MM.1S (cell line): ENCODE measurements at regions not wholly inside any gene's neighbourhood (a gene's known extent, or its start where the extent isn't known, plus 50 kb on each side); places are given as distances from the start of the nearest gene placed in this dataset.

Source experiments
- EZH2 ChIP-seq: fragments of 300-600 bp; sonication (generic); optimal IDR thresholded peaks from 2 replicates; pipeline ENCODE3; 2017; ENCODE audit warnings: low read depth, mild to moderate bottlenecking, antibody characterized with exemption, low read length, mixed read lengths
- EZH2phosphoT487 ChIP-seq: fragments of 300-600 bp; sonication (generic); IDR thresholded peaks from 2 replicates; pipeline ENCODE4 v1.6.1; 2018; ENCODE audit warnings: antibody characterized with exemption, low read length
- TF ChIP-seq, protein P1 (sequence below): fragments of 300-600 bp; sonication (generic); IDR thresholded peaks from 2 replicates; pipeline ENCODE4 v1.5.1; 2016; ENCODE audit warnings: antibody characterized with exemption, low read length, mixed read lengths

DNA sequence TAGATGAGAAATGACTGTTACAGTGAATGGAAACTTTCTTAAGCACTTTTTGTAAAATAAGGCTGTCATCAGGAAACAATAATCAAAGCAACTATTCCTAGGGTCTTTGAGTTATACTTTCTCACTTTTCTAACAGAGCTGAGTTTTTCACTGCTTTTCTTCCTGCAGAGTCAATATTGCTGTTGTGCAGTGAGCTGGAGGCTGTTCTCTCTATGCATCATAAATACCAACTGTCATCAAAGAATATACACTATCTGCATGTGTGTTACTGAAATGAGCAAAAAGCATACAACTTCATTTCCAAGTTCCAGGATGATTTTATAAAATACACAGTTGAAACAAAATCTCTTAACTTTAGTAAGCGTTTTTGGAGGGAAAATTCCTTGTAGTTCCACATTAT is 110.4 kb upstream of the CPSF6 start:
- TF ChIP-seq, protein P1, sequence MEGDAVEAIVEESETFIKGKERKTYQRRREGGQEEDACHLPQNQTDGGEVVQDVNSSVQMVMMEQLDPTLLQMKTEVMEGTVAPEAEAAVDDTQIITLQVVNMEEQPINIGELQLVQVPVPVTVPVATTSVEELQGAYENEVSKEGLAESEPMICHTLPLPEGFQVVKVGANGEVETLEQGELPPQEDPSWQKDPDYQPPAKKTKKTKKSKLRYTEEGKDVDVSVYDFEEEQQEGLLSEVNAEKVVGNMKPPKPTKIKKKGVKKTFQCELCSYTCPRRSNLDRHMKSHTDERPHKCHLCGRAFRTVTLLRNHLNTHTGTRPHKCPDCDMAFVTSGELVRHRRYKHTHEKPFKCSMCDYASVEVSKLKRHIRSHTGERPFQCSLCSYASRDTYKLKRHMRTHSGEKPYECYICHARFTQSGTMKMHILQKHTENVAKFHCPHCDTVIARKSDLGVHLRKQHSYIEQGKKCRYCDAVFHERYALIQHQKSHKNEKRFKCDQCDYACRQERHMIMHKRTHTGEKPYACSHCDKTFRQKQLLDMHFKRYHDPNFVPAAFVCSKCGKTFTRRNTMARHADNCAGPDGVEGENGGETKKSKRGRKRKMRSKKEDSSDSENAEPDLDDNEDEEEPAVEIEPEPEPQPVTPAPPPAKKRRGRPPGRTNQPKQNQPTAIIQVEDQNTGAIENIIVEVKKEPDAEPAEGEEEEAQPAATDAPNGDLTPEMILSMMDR, result no peak
- no peak for TF ChIP-seq EZH2
- no peak for TF ChIP-seq EZH2phosphoT487
